IMR-90 (cell line): ENCODE measurements at regions not wholly inside any gene's neighbourhood (a gene's known extent, or its start where the extent isn't known, plus 50 kb on each side); places are given as distances from the start of the nearest gene placed in this dataset.

Experiments
- ATAC-seq: fragments of 200-7000 bp; cut with Tn5 transposase; 2 replicates; pipeline ENCODE4 v1.9.1; 2020; ENCODE audit warnings: low read depth, mild to moderate bottlenecking, moderate library complexity
- BruUV-seq: library from RNA; stranded (reverse); fragments of 400-500 nt; replicated peaks from 2 replicates; lab custom pipeline; 2021; lab: Mats Ljungman, UMichigan
- CTCF ChIA-PET: fragments of 300-600 bp; formaldehyde crosslinking; extraction: SDS; loops from one replicate; lab custom pipeline; 2021; ENCODE audit warnings: antibody characterized with exemption; lab: Yijun Ruan, JAX
- POLR2A ChIA-PET: fragments of 300-600 bp; sonication (Branson Sonifier 250); formaldehyde crosslinking; loops from one replicate; lab custom pipeline; 2022; ENCODE audit warnings: antibody characterized with exemption; ENCODE audit not compliant: unreplicated experiment; lab: Charles Lee
- DNase-seq: peaks from one replicate; pipeline ENCODE4 v3.0.0; 2013
- H2AFZ ChIP-seq: replicated peaks from 2 replicates; pipeline ENCODE3; 2013; ENCODE audit warnings: low read length, mild to moderate bottlenecking; ENCODE audit not compliant: poor library complexity
- H2AK5ac ChIP-seq: 2 replicates; pipeline ENCODE4 v1.6.1; 2013; ENCODE audit warnings: low read depth, low read length, inconsistent platforms
- H2AK9ac ChIP-seq: replicated peaks from 2 replicates; pipeline ENCODE3; 2013; ENCODE audit warnings: mild to moderate bottlenecking, low read depth, low read length, moderate library complexity; ENCODE audit not compliant: poor library complexity
- H2BK120ac ChIP-seq: 2 replicates; pipeline ENCODE4 v1.6.1; 2013; ENCODE audit warnings: low read depth, low read length, inconsistent platforms
- H2BK15ac ChIP-seq: 3 replicates; pipeline ENCODE4 v1.6.1; 2013; ENCODE audit warnings: low read depth, low read length, inconsistent platforms
- H2BK20ac ChIP-seq: 2 replicates; pipeline ENCODE4 v1.6.1; 2013; ENCODE audit warnings: low read depth, mild to moderate bottlenecking, inconsistent platforms, low read length, moderate library complexity
- H2BK5ac ChIP-seq: 2 replicates; pipeline ENCODE4 v1.6.1; 2013; ENCODE audit warnings: mild to moderate bottlenecking, low read depth, low read length, inconsistent platforms; ENCODE audit not compliant: poor library complexity, severe bottlenecking
- H3K14ac ChIP-seq: replicated peaks from 2 replicates; pipeline ENCODE4 v1.6.1; 2013; ENCODE audit warnings: low read depth, low read length, inconsistent platforms
- H3K18ac ChIP-seq: 2 replicates; pipeline ENCODE4 v1.6.1; 2013; ENCODE audit warnings: low read depth, low read length, control low read depth
- H3K23ac ChIP-seq: 2 replicates; pipeline ENCODE4 v1.6.1; 2013; ENCODE audit warnings: low read depth, low read length, inconsistent platforms
- H3K27ac ChIP-seq: 2 replicates; pipeline ENCODE4 v1.5.1; 2013; ENCODE audit warnings: mild to moderate bottlenecking, control low read depth, low read length; ENCODE audit not compliant: insufficient read depth
- H3K27me3 ChIP-seq: 2 replicates; pipeline ENCODE4 v1.6.1; 2013; ENCODE audit warnings: low read length; ENCODE audit not compliant: control insufficient read depth, insufficient read depth
- H3K36me3 ChIP-seq: 2 replicates; pipeline ENCODE4 v1.6.1; 2013; ENCODE audit warnings: low read length, mixed read lengths; ENCODE audit not compliant: control insufficient read depth, insufficient read depth
- H3K4ac ChIP-seq: 2 replicates; pipeline ENCODE4 v1.6.1; 2013; ENCODE audit warnings: low read depth, low read length, inconsistent platforms
- H3K4me1 ChIP-seq: 2 replicates; pipeline ENCODE4 v1.6.1; 2013; ENCODE audit warnings: low read length, mixed read lengths; ENCODE audit not compliant: control insufficient read depth, insufficient read depth
- H3K4me2 ChIP-seq: 2 replicates; pipeline ENCODE4 v1.6.1; 2013; ENCODE audit warnings: low read depth, mild to moderate bottlenecking, control low read depth, low read length, moderate library complexity
- H3K4me3 ChIP-seq: 2 replicates; pipeline ENCODE4 v1.5.1; 2013; ENCODE audit warnings: low read depth, mild to moderate bottlenecking, control low read depth, low read length, moderate library complexity; ENCODE audit not compliant: insufficient read depth
- H3K56ac ChIP-seq: 2 replicates; pipeline ENCODE4 v1.6.1; 2013; ENCODE audit warnings: low read length, inconsistent platforms; ENCODE audit not compliant: insufficient read depth; ENCODE audit errors: extremely low read depth
- H3K79me1 ChIP-seq, 2 experiments: 2 replicates each; pipeline ENCODE4 v1.6.1; 2013; ENCODE audit warnings: low read length in 2 of 2, inconsistent platforms in 1 of 2, low read depth in 1 of 2
- H3K9ac ChIP-seq: 2 replicates; pipeline ENCODE4 v1.6.1; 2013; ENCODE audit warnings: low read depth, low read length, control low read depth
- H3K9me1 ChIP-seq: 2 replicates; pipeline ENCODE4 v1.6.1; 2013; ENCODE audit warnings: low read length, inconsistent platforms; ENCODE audit not compliant: insufficient read depth
- H3K9me3 ChIP-seq: 2 replicates; pipeline ENCODE4 v1.6.1; 2013; ENCODE audit warnings: low read length; ENCODE audit not compliant: control insufficient read depth, insufficient read depth
- H4K20me1 ChIP-seq: 2 replicates; pipeline ENCODE4 v1.6.1; 2013; ENCODE audit warnings: low read length, inconsistent platforms; ENCODE audit not compliant: insufficient read depth
- H4K5ac ChIP-seq: 2 replicates; pipeline ENCODE4 v1.6.1; 2013; ENCODE audit warnings: mild to moderate bottlenecking, low read depth, low read length, control low read depth
- H4K8ac ChIP-seq, 2 experiments: 2 replicates each; pipeline ENCODE4 v1.6.1; 2013; ENCODE audit warnings: low read depth in 2 of 2, low read length in 2 of 2, control low read depth in 1 of 2, inconsistent platforms in 1 of 2
- H4K91ac ChIP-seq: 2 replicates; pipeline ENCODE4 v1.6.1; 2013; ENCODE audit warnings: low read depth, low read length, inconsistent platforms; ENCODE audit not compliant: insufficient read depth
- BHLHE40 ChIP-seq: fragments of 150-350 bp; IDR thresholded peaks from 2 replicates; pipeline ENCODE4 v1.6.1; 2016; ENCODE audit warnings: mild to moderate bottlenecking, low read depth, low read length
- CHD1 ChIP-seq: IDR thresholded peaks from 2 replicates; pipeline ENCODE4 v1.6.1; 2012; ENCODE audit warnings: low read depth, low read length, improper control_type of control experiment
- CTCF ChIP-seq: conservative IDR thresholded peaks from 2 replicates; pipeline ENCODE4 v1.5.1; 2012; ENCODE audit warnings: mild to moderate bottlenecking, low read depth, low read length, improper control_type of control experiment
- FOS ChIP-seq: fragments of 150-350 bp; IDR thresholded peaks from 2 replicates; pipeline ENCODE4 v1.6.1; 2016; ENCODE audit warnings: low read depth, low read length
- MAFK ChIP-seq: IDR thresholded peaks from 2 replicates; pipeline ENCODE4 v1.6.1; 2012; ENCODE audit warnings: low read depth, low read length, improper control_type of control experiment
- MAZ ChIP-seq: IDR thresholded peaks from 2 replicates; pipeline ENCODE4 v1.6.1; 2012; ENCODE audit warnings: low read depth, mild to moderate bottlenecking, low read length, improper control_type of control experiment, moderate library complexity, borderline replicate concordance
- NFE2L2 ChIP-seq: fragments of 150-350 bp; IDR thresholded peaks from 2 replicates; pipeline ENCODE4 v1.6.1; 2016; ENCODE audit warnings: low read depth, mild to moderate bottlenecking, low read length
- RCOR1 ChIP-seq: IDR thresholded peaks from 2 replicates; pipeline ENCODE4 v1.6.1; 2012; ENCODE audit warnings: mild to moderate bottlenecking, low read length, improper control_type of control experiment; ENCODE audit not compliant: insufficient replicate concordance
- RFX5 ChIP-seq: IDR thresholded peaks from 2 replicates; pipeline ENCODE4 v1.8.0; 2012; ENCODE audit warnings: low read depth, mild to moderate bottlenecking, low read length, moderate library complexity
- SMC3 ChIP-seq: fragments of 150-350 bp; IDR thresholded peaks from 2 replicates; pipeline ENCODE4 v1.6.1; 2016; ENCODE audit warnings: low read depth, mild to moderate bottlenecking, antibody characterized with exemption, low read length, moderate library complexity
- USF2 ChIP-seq: fragments of 150-350 bp; IDR thresholded peaks from 2 replicates; pipeline ENCODE4 v1.6.1; 2017; ENCODE audit warnings: mild to moderate bottlenecking, antibody characterized with exemption, low read length, low read depth
- WGBS, 2 experiments: methylation state at CpG; one replicate each; pipeline versions ENCODE4 v1.1.5 to v1.1.7; 2013; ENCODE audit warnings: missing lambda C conversion rate in 2 of 2; ENCODE audit not compliant: insufficient read length in 1 of 2; ENCODE audit errors: extremely low coverage in 2 of 2; 5-methylcytosine and 5-hydroxymethylcytosine counted together
- dilution Hi-C: fragments of 300-500 bp; cut with HindIII; formaldehyde crosslinking; loops from one replicate; pipeline ENCODE4 v1.14.3; 2018; ENCODE audit warnings: low sequenced_read_pairs; ENCODE audit not compliant: unreplicated experiment
- in situ Hi-C: fragments of 300-500 bp; cut with MboI; formaldehyde crosslinking; loops from 3 replicates; pipeline ENCODE4 v1.14.3; 2019; ENCODE audit warnings: low sequenced_read_pairs, inconsistent platforms, mixed read lengths
- intact Hi-C: fragments of 100-400 bp; cut with micrococcal nuclease; formaldehyde crosslinking; loops from 2 replicates; pipeline ENCODE4 v1.10.0; 2022

GRCh38 chr2:79387431-79387830 is 125.4 kb upstream of the CTNNA2 start:
- Histone ChIP-seq H2BK15ac (no peak overlapping the region), H3K14ac (no peak overlapping the region), H3K27ac (no peak overlapping the region), H3K4ac (no peak overlapping the region), H3K4me1 (no peaks in the 10 kb centered on the region), H4K20me1 (no peaks in the 10 kb centered on the region), H3K56ac (no peak overlapping the region), H3K9me1 (no peaks in the 10 kb centered on the region), H3K79me1 (no peaks in the 10 kb centered on the region), H2BK20ac (no peak overlapping the region), H2AK5ac (no peak overlapping the region), H3K18ac (no peak overlapping the region), H2AFZ (no peak overlapping the region), H3K23ac (no peak overlapping the region), H3K27me3 (no peaks in the 10 kb centered on the region), H4K91ac (no peak overlapping the region), H4K5ac (no peak overlapping the region), H4K8ac (no peak overlapping the region), H3K9me3 (peaks cover 7% of the 10 kb centered on the region; the same call in 1 of the 2 replicates), H3K4me2 (no peak overlapping the region), H2BK120ac (no peak overlapping the region), H3K36me3 (no peaks in the 10 kb centered on the region), H3K9ac (no peak overlapping the region), H3K4me3 (no peak overlapping the region), H2BK5ac (no peak overlapping the region), H2AK9ac (no peak overlapping the region)
- POLR2A ChIA-PET, result no interaction called here
- DNase-seq (no peak), ATAC-seq (no peak)
- CTCF ChIA-PET, result no interaction called here
- no TSS peak for BruUV-seq
- no CpG with 5 or more reads among the region's 4 CpGs for WGBS, 2 experiments
- intact Hi-C loops, result no loop called here
- dilution Hi-C loops, result no loop called here
- TF ChIP-seq RCOR1 (no peak), FOS (no peak), SMC3 (no peak), CTCF (no peak), USF2 (no peak), CHD1 (no peak), BHLHE40 (no peak), RFX5 (no peak), MAZ (no peak), NFE2L2 (no peak), MAFK (no peak)
- in situ Hi-C loops, result no loop called here
